OCI-LY3 (cell line): ENCODE measurements at regions not wholly inside any gene's neighbourhood (a gene's known extent, or its start where the extent isn't known, plus 50 kb on each side); places are given as distances from the start of the nearest gene placed in this dataset.

Experiments
- CTCF ChIP-seq: fragments of 200-600, 300-600 bp; sonication (generic); IDR thresholded peaks from 2 replicates; pipeline ENCODE4 v1.5.1; 2014; ENCODE audit warnings: antibody characterized with exemption, low read length, low read depth
- EZH2phosphoT487 ChIP-seq: fragments of 200-600 bp; shearing (Covaris generic); IDR thresholded peaks from 2 replicates; pipeline ENCODE4 v1.6.1; 2018; ENCODE audit warnings: antibody characterized with exemption, mixed run types, low read depth

DNA sequence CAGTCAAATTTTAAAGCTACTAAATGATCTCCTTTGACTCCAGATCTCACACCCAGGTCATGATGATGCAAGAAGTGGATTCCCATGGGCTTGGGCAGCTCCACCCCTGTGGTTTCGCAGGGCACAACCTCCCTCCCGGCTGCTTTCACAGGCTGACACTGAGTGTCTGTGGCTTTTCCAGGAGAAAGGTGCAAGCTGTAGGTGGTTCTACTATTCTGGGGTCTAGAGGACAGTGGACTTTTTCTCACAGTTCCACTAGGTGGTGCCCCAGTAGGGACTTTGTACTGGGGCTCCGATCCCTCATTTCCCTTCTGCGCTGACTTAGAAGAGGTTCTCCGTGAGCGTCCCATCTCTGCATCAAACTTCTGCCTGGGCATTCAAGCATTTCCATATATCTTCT, 845.2 kb downstream of the PCDH18 start:
- TF ChIP-seq CTCF (peak; percentile 43), EZH2phosphoT487 (no peak)
